Uterus (tissue), 3 donors: ENCODE measurements at regions not wholly inside any gene's neighbourhood (a gene's known extent, or its start where the extent isn't known, plus 50 kb on each side); places are given as distances from the start of the nearest gene placed in this dataset.
"Not testable (repeated sequence)": the region's sequence is repeated elsewhere in the genome, so short reads cannot be mapped to it uniquely, and the experiment has no call there.

ENCODE experiments used
- DNase-seq, 2 donors: peaks; one replicate each; pipeline ENCODE4 v3.0.0-alpha.2; 2019 to 2020
- H3K27ac ChIP-seq, 2 donors: fragments of 200-600 bp; sonication (generic); 1 replicate in 1 of 2; 2 replicates in 1 of 2; pipeline ENCODE4 v1.5.1; 2016 to 2018
- H3K27me3 ChIP-seq, 2 donors: fragments of 200-600 bp; sonication (generic); one replicate each; pipeline ENCODE4 v1.5.1; 2018 to 2019; ENCODE audit warnings: control low read depth in 1 of 2
- H3K36me3 ChIP-seq, 2 donors: fragments of 200-600 bp; sonication (generic); one replicate each; pipeline ENCODE4 v1.5.1; 2019; ENCODE audit warnings: control low read depth in 1 of 2
- H3K4me1 ChIP-seq, 2 donors: fragments of 200-600 bp; sonication (generic); one replicate each; pipeline ENCODE4 v1.5.1; 2018 to 2019; ENCODE audit warnings: control low read depth in 1 of 2
- H3K4me3 ChIP-seq, 2 donors: fragments of 200-600 bp; sonication (generic); 1 replicate in 1 of 2; 2 replicates in 1 of 2; pipeline ENCODE4 v1.5.1; 2018 to 2019; ENCODE audit warnings: mild to moderate bottlenecking in 1 of 2
- H3K9me3 ChIP-seq, 2 donors: fragments of 200-600 bp; sonication (generic); one replicate each; pipeline ENCODE4 v1.5.1; 2019; ENCODE audit warnings: control low read depth in 1 of 2
- POLR2A ChIP-seq, 2 donors: fragments of 450-650 bp; IDR thresholded peaks; one replicate each; pipeline ENCODE4 v1.6.1; 2016; ENCODE audit warnings: antibody characterized with exemption in 2 of 2, mild to moderate bottlenecking in 1 of 2, moderate library complexity in 1 of 2
- intact Hi-C: fragments of 100-400 bp; cut with DNase I; formaldehyde crosslinking; loops from one replicate; pipeline ENCODE4 v1.15.1; 2023; ENCODE audit warnings: low total_unique reads
- TF ChIP-seq, protein P1 (sequence below), 4 experiments: fragments of 200-600 bp in 2 of 4; fragments of 450-650 bp in 2 of 4; sonication (generic) in 2 of 4; IDR thresholded peaks; one replicate each; pipeline ENCODE4 v1.5.1; 2016 to 2019; ENCODE audit warnings: antibody characterized with exemption in 4 of 4, mild to moderate bottlenecking in 2 of 4, moderate library complexity in 1 of 4
- donor health status: DM: yes; HTN: yes; CAD: no.

DNA sequence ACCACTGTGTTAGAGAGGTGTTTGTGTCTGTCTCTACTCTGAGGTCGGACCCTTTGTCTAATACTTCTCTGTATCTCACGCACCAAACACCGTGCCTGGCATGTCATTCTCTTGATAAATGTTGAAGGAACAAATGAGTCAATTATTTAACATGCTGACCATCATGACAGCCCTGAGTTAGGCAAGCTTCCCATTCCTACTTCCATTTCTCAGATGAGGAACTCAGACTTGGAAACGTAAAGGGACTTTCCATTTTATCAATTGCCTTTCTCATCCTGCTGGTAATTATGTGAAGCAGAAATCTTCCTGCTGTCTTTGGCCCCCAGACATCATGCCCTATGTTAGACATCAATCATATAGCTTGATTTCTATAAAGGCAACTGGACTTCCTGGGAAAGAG, 227.0 kb upstream of the ECI2 start:
- intact Hi-C loops: no loop called here
- no peak overlapping the region for H3K4me3 ChIP-seq

GRCh38 chr6:4360920-4361319, 225.5 kb upstream of the ECI2 start:
- Histone ChIP-seq H3K4me1 (no peaks in the 10 kb centered on the region), H3K36me3 (no peaks in the 10 kb centered on the region), H3K27ac (no peak overlapping the region), H3K27me3 (no peaks in the 10 kb centered on the region), H3K4me3 (no peak overlapping the region), H3K9me3 (no peaks in the 10 kb centered on the region)
- TF ChIP-seq POLR2A (IDR thresholded peaks at IDR 0.05): no peak
- TF ChIP-seq, protein P1, sequence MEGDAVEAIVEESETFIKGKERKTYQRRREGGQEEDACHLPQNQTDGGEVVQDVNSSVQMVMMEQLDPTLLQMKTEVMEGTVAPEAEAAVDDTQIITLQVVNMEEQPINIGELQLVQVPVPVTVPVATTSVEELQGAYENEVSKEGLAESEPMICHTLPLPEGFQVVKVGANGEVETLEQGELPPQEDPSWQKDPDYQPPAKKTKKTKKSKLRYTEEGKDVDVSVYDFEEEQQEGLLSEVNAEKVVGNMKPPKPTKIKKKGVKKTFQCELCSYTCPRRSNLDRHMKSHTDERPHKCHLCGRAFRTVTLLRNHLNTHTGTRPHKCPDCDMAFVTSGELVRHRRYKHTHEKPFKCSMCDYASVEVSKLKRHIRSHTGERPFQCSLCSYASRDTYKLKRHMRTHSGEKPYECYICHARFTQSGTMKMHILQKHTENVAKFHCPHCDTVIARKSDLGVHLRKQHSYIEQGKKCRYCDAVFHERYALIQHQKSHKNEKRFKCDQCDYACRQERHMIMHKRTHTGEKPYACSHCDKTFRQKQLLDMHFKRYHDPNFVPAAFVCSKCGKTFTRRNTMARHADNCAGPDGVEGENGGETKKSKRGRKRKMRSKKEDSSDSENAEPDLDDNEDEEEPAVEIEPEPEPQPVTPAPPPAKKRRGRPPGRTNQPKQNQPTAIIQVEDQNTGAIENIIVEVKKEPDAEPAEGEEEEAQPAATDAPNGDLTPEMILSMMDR (IDR thresholded peaks at IDR 0.05): no peak
- DNase-seq: no peak
- intact Hi-C loops: no loop called here

More for the DNA sequence above, 227.0 kb upstream of the ECI2 start:
- no peak overlapping the region for H3K27ac ChIP-seq
- DNase-seq: no peak
- H3K27me3 ChIP-seq: no peaks in the 10 kb centered on the region
- no peak for TF ChIP-seq POLR2A (IDR thresholded peaks at IDR 0.05)
- TF ChIP-seq, protein P1 (IDR thresholded peaks at IDR 0.05): no peak
- H3K9me3 ChIP-seq: no peaks in the 10 kb centered on the region
- H3K4me1 ChIP-seq: no peaks in the 10 kb centered on the region
- H3K36me3 ChIP-seq: no peaks in the 10 kb centered on the region

- Histone ChIP-seq H3K36me3 (no peaks in the 10 kb centered on the region), H3K27ac (peak overlapping the region; percentile 60 to 73), H3K9me3 (no peaks in the 10 kb centered on the region), H3K27me3 (no peaks in the 10 kb centered on the region), H3K4me3 (no peak overlapping the region), H3K4me1 (no peaks in the 10 kb centered on the region)
- intact Hi-C loops: no loop called here
- TF ChIP-seq, protein P1 (IDR thresholded peaks at IDR 0.05): no peak
- TF ChIP-seq POLR2A (IDR thresholded peaks at IDR 0.05): no peak
- no peak for DNase-seq
These were observed 223.8 kb upstream of the ECI2 start for GRCh38 chr6:4359108-4359730.

DNA sequence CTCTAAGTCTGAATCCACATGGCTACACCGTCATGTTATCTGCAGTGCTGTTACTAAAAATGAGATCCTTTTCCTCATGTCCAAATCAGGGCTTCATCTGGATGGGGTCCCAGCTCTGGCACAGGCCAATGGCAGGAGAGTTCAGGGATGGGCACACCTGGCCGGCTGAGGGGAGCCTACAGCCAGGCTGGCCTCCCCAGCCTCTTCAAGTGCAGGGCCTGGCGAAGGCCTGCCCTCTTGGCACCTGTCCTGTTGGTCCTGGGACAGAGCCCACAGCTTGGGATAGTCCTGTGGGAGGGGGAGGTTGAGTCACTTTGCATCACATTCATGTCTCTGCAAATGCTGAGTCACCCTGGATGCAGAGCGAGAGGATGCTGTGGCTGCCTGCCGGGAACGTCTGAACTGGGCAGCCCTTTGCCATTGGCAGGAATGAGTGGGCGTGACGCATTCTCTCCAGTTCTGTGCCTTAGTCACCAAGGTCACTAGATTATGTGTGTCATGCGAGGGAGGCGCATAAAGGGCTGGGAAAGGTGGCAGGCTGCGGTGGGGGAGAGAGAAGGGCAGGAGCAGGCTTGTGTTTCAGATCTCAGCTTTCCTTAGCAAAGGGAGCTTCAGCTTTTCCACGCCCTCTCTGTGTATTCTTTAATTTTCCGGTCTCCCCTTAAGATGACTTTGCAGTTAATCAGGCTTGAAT, 223.2 kb upstream of the ECI2 start:
- Histone ChIP-seq H3K4me3 (no peak overlapping the region), H3K27ac (peak overlapping the region; percentile 60 to 73), H3K4me1 (no peaks in the 10 kb centered on the region), H3K27me3 (no peaks in the 10 kb centered on the region), H3K9me3 (no peaks in the 10 kb centered on the region), H3K36me3 (no peaks in the 10 kb centered on the region)
- intact Hi-C loops: no loop called here
- peak; percentile 85 to 87 for DNase-seq
- TF ChIP-seq, protein P1 (IDR thresholded peaks at IDR 0.05): no peak
- TF ChIP-seq POLR2A (IDR thresholded peaks at IDR 0.05): no peak

- H3K36me3 ChIP-seq, H3K4me1 ChIP-seq, DNase-seq, H3K4me3 ChIP-seq, H3K27me3 ChIP-seq, intact Hi-C loops, H3K27ac ChIP-seq, H3K9me3 ChIP-seq: not testable (repeated sequence)
These were observed 222.3 kb upstream of the ECI2 start for GRCh38 chr6:4357660-4358152.
